PC-3 (cell line): ENCODE measurements at regions not wholly inside any gene's neighbourhood (a gene's known extent, or its start where the extent isn't known, plus 50 kb on each side); places are given as distances from the start of the nearest gene placed in this dataset.

Source experiments
- ATAC-seq: fragments of 200-7000 bp; cut with Tn5 transposase; 2 replicates; pipeline ENCODE4 v1.9.1; 2020; ENCODE audit warnings: mild to moderate bottlenecking, moderate library complexity
- BruUV-seq: library from RNA; stranded (reverse); fragments of 400-500 nt; replicated peaks from 2 replicates; lab custom pipeline; 2021; lab: Mats Ljungman, UMichigan
- CTCF ChIA-PET: fragments of 300-600 bp; sonication (Branson Sonifier 250); formaldehyde crosslinking; loops from one replicate; lab custom pipeline; 2022; ENCODE audit warnings: antibody characterized with exemption; lab: Charles Lee
- POLR2A ChIA-PET: fragments of 300-600 bp; sonication (Branson Sonifier 250); formaldehyde crosslinking; loops from one replicate; lab custom pipeline; 2022; ENCODE audit warnings: antibody characterized with exemption; ENCODE audit not compliant: unreplicated experiment; lab: Charles Lee
- DNase-seq: peaks from one replicate; pipeline ENCODE4 v3.0.0-alpha.2; 2015
- H2AFZ ChIP-seq: fragments of 300-600 bp; sonication (generic); 2 replicates; pipeline ENCODE4 v1.6.0; 2016; ENCODE audit warnings: antibody characterized with exemption, low read length
- H3F3A ChIP-seq: fragments of 300-600 bp; sonication (generic); one replicate; pipeline ENCODE4 v1.6.0; 2017; ENCODE audit warnings: antibody characterized with exemption, low read length, control low read depth, mild to moderate bottlenecking; ENCODE audit not compliant: unreplicated experiment
- H3K27ac ChIP-seq: fragments of 300-600 bp; sonication (generic); 2 replicates; pipeline ENCODE4 v1.5.1; 2016; ENCODE audit warnings: mild to moderate bottlenecking, low read length
- H3K27me3 ChIP-seq: fragments of 300-600 bp; sonication (generic); 2 replicates; pipeline ENCODE4 v1.6.1; 2016; ENCODE audit warnings: low read length, mixed read lengths
- H3K36me3 ChIP-seq: fragments of 300-600 bp; sonication (generic); 2 replicates; pipeline ENCODE4 v1.6.1; 2016; ENCODE audit warnings: low read depth, mixed run types, low read length, mixed read lengths
- H3K4me1 ChIP-seq: fragments of 300-600 bp; sonication (generic); 2 replicates; pipeline ENCODE4 v1.5.1; 2016; ENCODE audit warnings: low read length; ENCODE audit not compliant: insufficient read depth
- H3K4me2 ChIP-seq: fragments of 300-600 bp; sonication (generic); 2 replicates; pipeline ENCODE4 v1.6.0; 2016; ENCODE audit warnings: low read length
- H3K4me3 ChIP-seq: fragments of 300-600 bp; sonication (generic); 2 replicates; pipeline ENCODE4 v1.5.1; 2016; ENCODE audit warnings: mild to moderate bottlenecking, low read length, mixed read lengths
- H3K79me2 ChIP-seq: fragments of 300-600 bp; sonication (generic); 2 replicates; pipeline ENCODE4 v1.6.1; 2017; ENCODE audit warnings: low read length, mixed read lengths
- H3K9ac ChIP-seq: fragments of 300-600 bp; sonication (generic); 2 replicates; pipeline ENCODE4 v1.6.0; 2016; ENCODE audit warnings: mild to moderate bottlenecking, low read length
- H3K9me2 ChIP-seq: fragments of 300-600 bp; sonication (generic); replicated peaks from 2 replicates; pipeline ENCODE4 v1.6.1; 2016; ENCODE audit warnings: mixed run types, low read length, mixed read lengths
- H3K9me3 ChIP-seq: fragments of 300-600 bp; sonication (generic); 2 replicates; pipeline ENCODE4 v1.6.1; 2016; ENCODE audit warnings: low read length, mixed read lengths
- H4K20me1 ChIP-seq: fragments of 300-600 bp; sonication (generic); 2 replicates; pipeline ENCODE4 v1.6.1; 2016; ENCODE audit warnings: low read length, mixed read lengths
- EZH2 ChIP-seq: fragments of 300-600 bp; sonication (generic); IDR thresholded peaks from one replicate; pipeline ENCODE4 v1.6.1; 2017; ENCODE audit warnings: antibody characterized with exemption, mild to moderate bottlenecking, low read length; ENCODE audit not compliant: unreplicated experiment
- EZH2phosphoT487 ChIP-seq: fragments of 300-600 bp; sonication (generic); IDR thresholded peaks from 2 replicates; pipeline ENCODE4 v1.6.1; 2018; ENCODE audit warnings: mild to moderate bottlenecking, antibody characterized with exemption, low read length, borderline replicate concordance
- intact Hi-C: fragments of 100-400 bp; cut with micrococcal nuclease; formaldehyde crosslinking; loops from 2 replicates; pipeline ENCODE4 v1.9.0; 2023
- TF ChIP-seq, protein P1 (sequence below): fragments of 300-600 bp; sonication (generic); conservative IDR thresholded peaks from 2 replicates; pipeline ENCODE4 v1.5.1; 2017; ENCODE audit warnings: antibody characterized with exemption, low read depth, mild to moderate bottlenecking, low read length

DNA sequence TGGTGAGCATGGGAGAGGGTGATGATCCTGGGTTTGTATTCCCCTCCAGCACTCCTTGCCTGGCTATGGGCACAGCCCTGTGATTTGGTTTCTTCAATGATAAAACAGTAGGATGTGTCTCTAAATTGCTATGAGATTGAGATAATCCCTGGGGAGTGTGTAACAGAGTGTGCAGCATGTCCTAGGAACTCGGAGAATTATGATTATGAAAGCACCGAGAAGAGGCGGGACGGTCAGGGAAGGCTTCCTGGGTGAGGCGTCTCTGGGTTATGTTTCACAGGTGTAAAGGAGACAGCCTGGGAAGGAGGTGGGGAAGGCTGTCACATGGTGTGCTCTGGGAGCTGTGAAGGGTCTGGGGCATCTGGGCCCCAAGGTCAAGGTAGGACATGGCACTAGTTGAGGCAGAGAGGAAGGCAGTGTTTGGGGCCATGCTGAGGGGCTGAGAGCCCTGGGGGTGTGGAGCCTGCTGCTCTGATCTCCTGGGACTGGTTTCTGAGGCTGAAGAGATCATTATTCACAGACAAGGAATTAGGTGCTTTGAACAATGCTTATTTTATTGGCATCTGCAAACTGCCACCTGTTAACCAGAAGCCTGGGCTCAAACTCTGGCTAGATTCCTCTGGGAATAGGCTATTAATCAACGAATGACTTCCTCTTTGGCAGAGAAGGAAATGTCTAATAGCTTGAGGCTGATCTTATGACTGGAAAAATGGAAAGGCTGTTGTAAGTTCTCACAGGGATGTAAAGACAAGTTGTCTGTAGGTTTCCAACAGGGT, 73.8 kb upstream of the IL12B start:
- ATAC-seq = peak; percentile 31; the same call in 1 of the 2 replicates
- intact Hi-C loops = no loop called here
- Histone ChIP-seq H4K20me1 (no peaks in the 10 kb centered on the region), H3K9ac (no peak overlapping the region), H3K4me2 (no peak overlapping the region), H3K27me3 (no peaks in the 10 kb centered on the region), H3K79me2 (no peaks in the 10 kb centered on the region), H3K9me2 (no peaks in the 10 kb centered on the region), H3K27ac (no peak overlapping the region), H3F3A (no peaks in the 10 kb centered on the region), H3K9me3 (no peaks in the 10 kb centered on the region), H3K4me3 (no peak overlapping the region), H3K4me1 (no peaks in the 10 kb centered on the region), H2AFZ (no peak overlapping the region), H3K36me3 (no peaks in the 10 kb centered on the region)
- TF ChIP-seq, protein P1, sequence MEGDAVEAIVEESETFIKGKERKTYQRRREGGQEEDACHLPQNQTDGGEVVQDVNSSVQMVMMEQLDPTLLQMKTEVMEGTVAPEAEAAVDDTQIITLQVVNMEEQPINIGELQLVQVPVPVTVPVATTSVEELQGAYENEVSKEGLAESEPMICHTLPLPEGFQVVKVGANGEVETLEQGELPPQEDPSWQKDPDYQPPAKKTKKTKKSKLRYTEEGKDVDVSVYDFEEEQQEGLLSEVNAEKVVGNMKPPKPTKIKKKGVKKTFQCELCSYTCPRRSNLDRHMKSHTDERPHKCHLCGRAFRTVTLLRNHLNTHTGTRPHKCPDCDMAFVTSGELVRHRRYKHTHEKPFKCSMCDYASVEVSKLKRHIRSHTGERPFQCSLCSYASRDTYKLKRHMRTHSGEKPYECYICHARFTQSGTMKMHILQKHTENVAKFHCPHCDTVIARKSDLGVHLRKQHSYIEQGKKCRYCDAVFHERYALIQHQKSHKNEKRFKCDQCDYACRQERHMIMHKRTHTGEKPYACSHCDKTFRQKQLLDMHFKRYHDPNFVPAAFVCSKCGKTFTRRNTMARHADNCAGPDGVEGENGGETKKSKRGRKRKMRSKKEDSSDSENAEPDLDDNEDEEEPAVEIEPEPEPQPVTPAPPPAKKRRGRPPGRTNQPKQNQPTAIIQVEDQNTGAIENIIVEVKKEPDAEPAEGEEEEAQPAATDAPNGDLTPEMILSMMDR = no peak
- no peak for TF ChIP-seq EZH2phosphoT487
- no peak for TF ChIP-seq EZH2
- DNase-seq = no peak
- POLR2A ChIA-PET = no interaction called here
- no TSS peak for BruUV-seq
- CTCF ChIA-PET = no interaction called here

- Histone ChIP-seq H4K20me1 (no peaks in the 10 kb centered on the region), H3K27ac (no peak overlapping the region), H3K27me3 (no peaks in the 10 kb centered on the region), H3K4me1 (no peaks in the 10 kb centered on the region), H3F3A (no peaks in the 10 kb centered on the region), H3K36me3 (no peaks in the 10 kb centered on the region), H2AFZ (no peak overlapping the region), H3K4me2 (no peak overlapping the region), H3K9ac (no peak overlapping the region), H3K9me3 (no peaks in the 10 kb centered on the region), H3K9me2 (no peaks in the 10 kb centered on the region), H3K4me3 (no peak overlapping the region), H3K79me2 (no peaks in the 10 kb centered on the region)
- ChIA-PET CTCF (no interaction called here), POLR2A (no interaction called here)
- DNase-seq (no peak), ATAC-seq (no peak)
- intact Hi-C loops = no loop called here
- TF ChIP-seq EZH2phosphoT487 (no peak), EZH2 (no peak)
- TF ChIP-seq, protein P1 = no peak
- no TSS peak for BruUV-seq
These were observed 75.3 kb upstream of the IL12B start for GRCh38 chr5:159405611-159406031.

DNA sequence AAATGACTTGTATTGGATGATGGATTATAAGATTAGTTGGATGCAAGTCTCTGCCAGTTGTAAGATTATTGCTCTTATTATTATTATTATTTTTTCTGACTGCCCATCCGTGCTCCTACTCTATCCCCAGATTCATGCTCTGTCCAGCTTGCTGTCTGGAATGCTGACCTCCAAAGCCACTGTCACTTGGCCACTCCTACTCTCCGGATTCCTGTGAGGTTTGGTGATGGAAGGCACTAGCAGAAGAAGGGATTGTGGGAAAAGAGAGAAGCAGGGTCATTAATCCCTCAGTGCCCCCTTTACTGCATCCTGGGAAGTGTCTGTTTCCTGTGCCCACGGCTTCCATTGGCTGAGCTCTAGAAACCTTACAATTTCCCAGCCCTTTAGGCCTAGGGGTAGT, 76.3 kb upstream of the IL12B start:
- CTCF ChIA-PET = no interaction called here
- intact Hi-C loops = no loop called here
- DNase-seq (no peak), ATAC-seq (no peak)
- TF ChIP-seq EZH2phosphoT487 = no peak
- TF ChIP-seq, protein P1 = no peak
- no peak for TF ChIP-seq EZH2
- H3F3A ChIP-seq = no peaks in the 10 kb centered on the region
- H3K27me3 ChIP-seq = no peaks in the 10 kb centered on the region
- no TSS peak for BruUV-seq
- H3K9me2 ChIP-seq = no peaks in the 10 kb centered on the region
- POLR2A ChIA-PET = no interaction called here
- H3K9me3 ChIP-seq = no peaks in the 10 kb centered on the region
- no peak overlapping the region for H3K9ac ChIP-seq
- no peak overlapping the region for H3K4me3 ChIP-seq
- H3K36me3 ChIP-seq = no peaks in the 10 kb centered on the region
- H3K4me2 ChIP-seq = no peak overlapping the region
- H3K79me2 ChIP-seq = no peaks in the 10 kb centered on the region
- H3K27ac ChIP-seq = no peak overlapping the region
- H2AFZ ChIP-seq = no peak overlapping the region
- no peaks in the 10 kb centered on the region for H3K4me1 ChIP-seq
- H4K20me1 ChIP-seq = no peaks in the 10 kb centered on the region
